ENCODE measurements at regions not wholly inside any gene's neighbourhood (a gene's known extent, or its start where the extent isn't known, plus 50 kb on each side); places are given as distances from the start of the nearest gene placed in this dataset.

- no peaks in the 10 kb centered on the region for H3K36me3 ChIP-seq (ENCODE audit: insufficient read depth, low read length)
- no peaks in the 10 kb centered on the region for H3K27me3 ChIP-seq (ENCODE audit: control insufficient read depth in 1 of 2, insufficient read depth in 2 of 2, low read length in 2 of 2)
- no peak overlapping the region for H3K9ac ChIP-seq (ENCODE audit: low read length)
- H3K27ac ChIP-seq (ENCODE audit: low read depth, low read length) = no peak overlapping the region
- H3K4me3 ChIP-seq (ENCODE audit: low read depth in 1 of 2, low read length in 2 of 2) = no peak overlapping the region
- no peaks in the 10 kb centered on the region for H3K4me1 ChIP-seq (ENCODE audit: insufficient read depth, low read length)
- no peaks in the 10 kb centered on the region for H3K9me3 ChIP-seq (ENCODE audit: low read length)
These were observed 357.6 kb upstream of the KLHL29 start for GRCh38 chr2:23027396-23027795.

GRCh38 chr2:23028106-23028505, 356.9 kb upstream of the KLHL29 start:
- H3K36me3 ChIP-seq (ENCODE audit: insufficient read depth, low read length) = no peaks in the 10 kb centered on the region
- H3K27ac ChIP-seq (ENCODE audit: low read depth, low read length) = no peak overlapping the region
- no peaks in the 10 kb centered on the region for H3K27me3 ChIP-seq (ENCODE audit: control insufficient read depth in 1 of 2, insufficient read depth in 2 of 2, low read length in 2 of 2)
- H3K4me3 ChIP-seq (ENCODE audit: low read depth in 1 of 2, low read length in 2 of 2) = no peak overlapping the region
- H3K9me3 ChIP-seq (ENCODE audit: low read length) = no peaks in the 10 kb centered on the region
- H3K4me1 ChIP-seq (ENCODE audit: insufficient read depth, low read length) = no peaks in the 10 kb centered on the region
- H3K9ac ChIP-seq (ENCODE audit: low read length) = no peak overlapping the region

- no peak overlapping the region for H3K9ac ChIP-seq (ENCODE audit: low read length)
- H3K4me3 ChIP-seq (ENCODE audit: low read depth in 1 of 2, low read length in 2 of 2) = no peak overlapping the region
- H3K27me3 ChIP-seq (ENCODE audit: control insufficient read depth in 1 of 2, insufficient read depth in 2 of 2, low read length in 2 of 2) = no peaks in the 10 kb centered on the region
- H3K27ac ChIP-seq (ENCODE audit: low read depth, low read length) = no peak overlapping the region
- H3K36me3 ChIP-seq (ENCODE audit: insufficient read depth, low read length) = no peaks in the 10 kb centered on the region
- no peaks in the 10 kb centered on the region for H3K9me3 ChIP-seq (ENCODE audit: low read length)
- no peaks in the 10 kb centered on the region for H3K4me1 ChIP-seq (ENCODE audit: insufficient read depth, low read length)
These were observed 355.9 kb upstream of the KLHL29 start for GRCh38 chr2:23029111-23029510.

- Histone ChIP-seq H3K4me3 (ENCODE audit: low read depth in 1 of 2, low read length in 2 of 2) (no peak overlapping the region), H3K9ac (ENCODE audit: low read length) (no peak overlapping the region), H3K27me3 (ENCODE audit: control insufficient read depth in 1 of 2, insufficient read depth in 2 of 2, low read length in 2 of 2) (no peaks in the 10 kb centered on the region), H3K36me3 (ENCODE audit: insufficient read depth, low read length) (no peaks in the 10 kb centered on the region), H3K4me1 (ENCODE audit: insufficient read depth, low read length) (no peaks in the 10 kb centered on the region), H3K27ac (ENCODE audit: low read depth, low read length) (no peak overlapping the region), H3K9me3 (ENCODE audit: low read length) (no peaks in the 10 kb centered on the region)
These were observed 355.0 kb upstream of the KLHL29 start for GRCh38 chr2:23029951-23030350.

GRCh38 chr2:23034996-23035395, 350.0 kb upstream of the KLHL29 start:
- no peak overlapping the region for H3K9ac ChIP-seq (ENCODE audit: low read length)
- H3K9me3 ChIP-seq (ENCODE audit: low read length) = no peaks in the 10 kb centered on the region
- H3K4me3 ChIP-seq (ENCODE audit: low read depth in 1 of 2, low read length in 2 of 2) = no peak overlapping the region
- no peak overlapping the region for H3K27ac ChIP-seq (ENCODE audit: low read depth, low read length)
- H3K27me3 ChIP-seq (ENCODE audit: control insufficient read depth in 1 of 2, insufficient read depth in 2 of 2, low read length in 2 of 2) = no peaks in the 10 kb centered on the region
- H3K4me1 ChIP-seq (ENCODE audit: insufficient read depth, low read length) = no peaks in the 10 kb centered on the region
- H3K36me3 ChIP-seq (ENCODE audit: insufficient read depth, low read length) = no peaks in the 10 kb centered on the region

GRCh38 chr2:23036629-23037028, 348.4 kb upstream of the KLHL29 start:
- no peak overlapping the region for H3K9ac ChIP-seq (ENCODE audit: low read length)
- no peak overlapping the region for H3K27ac ChIP-seq (ENCODE audit: low read depth, low read length)
- no peaks in the 10 kb centered on the region for H3K27me3 ChIP-seq (ENCODE audit: control insufficient read depth in 1 of 2, insufficient read depth in 2 of 2, low read length in 2 of 2)
- H3K4me3 ChIP-seq (ENCODE audit: low read depth in 1 of 2, low read length in 2 of 2) = no peak overlapping the region
- no peaks in the 10 kb centered on the region for H3K9me3 ChIP-seq (ENCODE audit: low read length)
- H3K36me3 ChIP-seq (ENCODE audit: insufficient read depth, low read length) = no peaks in the 10 kb centered on the region
- H3K4me1 ChIP-seq (ENCODE audit: insufficient read depth, low read length) = no peaks in the 10 kb centered on the region

GRCh38 chr2:23037596-23037995, 347.4 kb upstream of the KLHL29 start:
- H3K27ac ChIP-seq (ENCODE audit: low read depth, low read length) = no peak overlapping the region
- H3K4me1 ChIP-seq (ENCODE audit: insufficient read depth, low read length) = no peaks in the 10 kb centered on the region
- no peak overlapping the region for H3K9ac ChIP-seq (ENCODE audit: low read length)
- H3K4me3 ChIP-seq (ENCODE audit: low read depth in 1 of 2, low read length in 2 of 2) = no peak overlapping the region
- no peaks in the 10 kb centered on the region for H3K27me3 ChIP-seq (ENCODE audit: control insufficient read depth in 1 of 2, insufficient read depth in 2 of 2, low read length in 2 of 2)
- H3K36me3 ChIP-seq (ENCODE audit: insufficient read depth, low read length) = no peaks in the 10 kb centered on the region
- no peaks in the 10 kb centered on the region for H3K9me3 ChIP-seq (ENCODE audit: low read length)

GRCh38 chr2:23041443-23041842, 343.5 kb upstream of the KLHL29 start:
- no peaks in the 10 kb centered on the region for H3K4me1 ChIP-seq (ENCODE audit: insufficient read depth, low read length)
- no peaks in the 10 kb centered on the region for H3K36me3 ChIP-seq (ENCODE audit: insufficient read depth, low read length)
- H3K27ac ChIP-seq (ENCODE audit: low read depth, low read length) = no peak overlapping the region
- no peak overlapping the region for H3K4me3 ChIP-seq (ENCODE audit: low read depth in 1 of 2, low read length in 2 of 2)
- H3K27me3 ChIP-seq (ENCODE audit: control insufficient read depth in 1 of 2, insufficient read depth in 2 of 2, low read length in 2 of 2) = no peaks in the 10 kb centered on the region
- H3K9me3 ChIP-seq (ENCODE audit: low read length) = no peaks in the 10 kb centered on the region
- no peak overlapping the region for H3K9ac ChIP-seq (ENCODE audit: low read length)

GRCh38 chr2:23042216-23042906, 342.6 kb upstream of the KLHL29 start:
- no peak overlapping the region for H3K27ac ChIP-seq (ENCODE audit: low read depth, low read length)

GRCh38 chr2:23050388-23050787, 334.6 kb upstream of the KLHL29 start:
- Histone ChIP-seq H3K4me1 (ENCODE audit: insufficient read depth, low read length) (no peaks in the 10 kb centered on the region), H3K9me3 (ENCODE audit: low read length) (no peaks in the 10 kb centered on the region), H3K36me3 (ENCODE audit: insufficient read depth, low read length) (no peaks in the 10 kb centered on the region), H3K9ac (ENCODE audit: low read length) (no peak overlapping the region), H3K27me3 (ENCODE audit: control insufficient read depth in 1 of 2, insufficient read depth in 2 of 2, low read length in 2 of 2) (no peaks in the 10 kb centered on the region), H3K27ac (ENCODE audit: low read depth, low read length) (no peak overlapping the region), H3K4me3 (ENCODE audit: low read depth in 1 of 2, low read length in 2 of 2) (no peak overlapping the region)

More at GRCh38 chr2:23042216-23042906, 342.6 kb upstream of the KLHL29 start:
- Histone ChIP-seq H3K4me1 (ENCODE audit: insufficient read depth, low read length) (no peaks in the 10 kb centered on the region), H3K4me3 (ENCODE audit: low read depth in 1 of 2, low read length in 2 of 2) (no peak overlapping the region), H3K27me3 (ENCODE audit: control insufficient read depth in 1 of 2, insufficient read depth in 2 of 2, low read length in 2 of 2) (no peaks in the 10 kb centered on the region), H3K9ac (ENCODE audit: low read length) (no peak overlapping the region), H3K9me3 (ENCODE audit: low read length) (no peaks in the 10 kb centered on the region), H3K36me3 (ENCODE audit: insufficient read depth, low read length) (no peaks in the 10 kb centered on the region)

GRCh38 chr2:23053601-23054000, 331.4 kb upstream of the KLHL29 start:
- Histone ChIP-seq H3K36me3 (ENCODE audit: insufficient read depth, low read length) (no peaks in the 10 kb centered on the region), H3K4me1 (ENCODE audit: insufficient read depth, low read length) (no peaks in the 10 kb centered on the region), H3K27ac (ENCODE audit: low read depth, low read length) (no peak overlapping the region), H3K9me3 (ENCODE audit: low read length) (no peaks in the 10 kb centered on the region), H3K27me3 (ENCODE audit: control insufficient read depth in 1 of 2, insufficient read depth in 2 of 2, low read length in 2 of 2) (no peaks in the 10 kb centered on the region), H3K4me3 (ENCODE audit: low read depth in 1 of 2, low read length in 2 of 2) (no peak overlapping the region), H3K9ac (ENCODE audit: low read length) (no peak overlapping the region)

GRCh38 chr2:23055251-23055650, 329.7 kb upstream of the KLHL29 start:
- H3K36me3 ChIP-seq (ENCODE audit: insufficient read depth, low read length) = no peaks in the 10 kb centered on the region
- H3K27me3 ChIP-seq (ENCODE audit: control insufficient read depth in 1 of 2, insufficient read depth in 2 of 2, low read length in 2 of 2) = no peaks in the 10 kb centered on the region
- H3K9me3 ChIP-seq (ENCODE audit: low read length) = no peaks in the 10 kb centered on the region
- H3K4me3 ChIP-seq (ENCODE audit: low read depth in 1 of 2, low read length in 2 of 2) = no peak overlapping the region
- H3K9ac ChIP-seq (ENCODE audit: low read length) = no peak overlapping the region
- no peaks in the 10 kb centered on the region for H3K4me1 ChIP-seq (ENCODE audit: insufficient read depth, low read length)
- no peak overlapping the region for H3K27ac ChIP-seq (ENCODE audit: low read depth, low read length)
